Endothelial cell of umbilical vein (primary cell): ENCODE measurements at regions not wholly inside any gene's neighbourhood (a gene's known extent, or its start where the extent isn't known, plus 50 kb on each side); places are given as distances from the start of the nearest gene placed in this dataset.

Experiments
- BruUV-seq: library from RNA; stranded (reverse); fragments of 400-500 nt; replicated peaks from 2 replicates; lab custom pipeline; 2021; lab: Mats Ljungman, UMichigan
- CTCF ChIA-PET: fragments of 300-600, 350-600 bp; sonication (Branson Sonifier 250); formaldehyde crosslinking; loops from one replicate; lab custom pipeline; 2021; ENCODE audit warnings: antibody characterized with exemption, inconsistent platforms; lab: Charles Lee
- POLR2A ChIA-PET: fragments of 300-600, 350-600 bp; sonication (Branson Sonifier 250); formaldehyde crosslinking; loops from one replicate; lab custom pipeline; 2021; ENCODE audit warnings: antibody characterized with exemption, inconsistent platforms; lab: Charles Lee
- DNase-seq: peaks from one replicate; pipeline ENCODE4 v3.0.0-alpha.2; 2011; ENCODE audit warnings: low read depth, low spot score
- FAIRE-seq: peaks from 2 replicates; lab custom pipeline; 2011; peaks lifted over from hg19 to GRCh38; lab: Jason Lieb, UNC
- H2AFZ ChIP-seq: 2 replicates; pipeline ENCODE4 v1.6.0; 2012; ENCODE audit warnings: low read depth, low read length, control low read depth, inconsistent platforms
- H3K27ac ChIP-seq: 2 replicates; pipeline ENCODE4 v1.5.1; 2011; ENCODE audit warnings: low read depth, mild to moderate bottlenecking, control low read depth, low read length, moderate library complexity; ENCODE audit not compliant: insufficient read depth
- H3K27me3 ChIP-seq, 2 experiments: 2 replicates each; pipeline versions ENCODE4 v1.6.0 to v1.6.1; 2011; ENCODE audit warnings: low read length in 2 of 2, mixed read lengths in 1 of 2; ENCODE audit not compliant: control insufficient read depth in 2 of 2, insufficient read depth in 2 of 2
- H3K36me3 ChIP-seq, 2 experiments: 2 replicates in 1 of 2; 3 replicates in 1 of 2; pipeline ENCODE4 v1.5.1; 2011; ENCODE audit warnings: low read length in 2 of 2, mild to moderate bottlenecking in 1 of 2, moderate library complexity in 1 of 2; ENCODE audit not compliant: control insufficient read depth in 2 of 2, insufficient read depth in 2 of 2; ENCODE audit errors: extremely low read depth in 1 of 2
- H3K4me1 ChIP-seq: 3 replicates; pipeline ENCODE4 v1.5.1; 2011; ENCODE audit warnings: mild to moderate bottlenecking, low read length; ENCODE audit not compliant: control insufficient read depth, insufficient read depth; ENCODE audit errors: extremely low read depth
- H3K4me2 ChIP-seq: 2 replicates; pipeline ENCODE4 v1.6.1; 2011; ENCODE audit warnings: low read length, control low read depth, mixed read lengths; ENCODE audit not compliant: insufficient read depth
- H3K4me3 ChIP-seq, 3 experiments: fragments of 200-600 bp in 1 of 3; sonication (generic), shearing (Covaris generic) in 1 of 3; replicated peaks in 1 of 3; 2 replicates each; pipeline ENCODE4 v1.5.1; 2011 to 2016; ENCODE audit warnings: control low read depth in 3 of 3, low read length in 3 of 3, mild to moderate bottlenecking in 2 of 3, inconsistent platforms in 1 of 3, low read depth in 1 of 3, moderate library complexity in 1 of 3; ENCODE audit not compliant: insufficient read depth in 1 of 3
- H3K79me2 ChIP-seq: 2 replicates; pipeline ENCODE4 v1.6.0; 2012; ENCODE audit warnings: low read length, inconsistent platforms; ENCODE audit not compliant: control insufficient read depth, insufficient read depth
- H3K9ac ChIP-seq: replicated peaks from 2 replicates; pipeline ENCODE3; 2011; ENCODE audit warnings: low read length, control low read depth; ENCODE audit not compliant: insufficient read depth; ENCODE audit errors: extremely low read depth
- H3K9me1 ChIP-seq: replicated peaks from 3 replicates; pipeline ENCODE4 v1.6.0; 2011; ENCODE audit warnings: mild to moderate bottlenecking, low read length; ENCODE audit not compliant: control insufficient read depth, insufficient read depth; ENCODE audit errors: extremely low read depth
- H3K9me3 ChIP-seq: replicated peaks from 2 replicates; pipeline ENCODE4 v1.5.1; 2012; ENCODE audit warnings: low read length, inconsistent platforms; ENCODE audit not compliant: control insufficient read depth, insufficient read depth
- H4K20me1 ChIP-seq: replicated peaks from 2 replicates; pipeline ENCODE3; 2011; ENCODE audit warnings: mild to moderate bottlenecking, low read length; ENCODE audit not compliant: control insufficient read depth, insufficient read depth; ENCODE audit errors: extremely low read depth
- CTCF ChIP-seq, 2 donors: IDR thresholded peaks; 1 replicate in 1 of 2; 2 replicates in 1 of 2; pipeline ENCODE4 v1.5.1; 2011; ENCODE audit warnings: low read length in 2 of 2, mild to moderate bottlenecking in 2 of 2, moderate library complexity in 2 of 2, control low read depth in 1 of 2, inconsistent platforms in 1 of 2, low read depth in 1 of 2; ENCODE audit not compliant: insufficient read depth in 1 of 2; ENCODE audit errors: extremely low read depth in 1 of 2
- EZH2 ChIP-seq: IDR thresholded peaks from 2 replicates; pipeline ENCODE4 v1.6.1; 2012; ENCODE audit warnings: borderline replicate concordance, low read depth, mild to moderate bottlenecking, moderate library complexity, low read length, inconsistent platforms; ENCODE audit not compliant: severe bottlenecking
- FOS ChIP-seq: IDR thresholded peaks from 2 replicates; pipeline ENCODE4 v1.6.1; 2011; ENCODE audit warnings: mild to moderate bottlenecking, low read length, moderate library complexity, borderline replicate concordance; ENCODE audit not compliant: insufficient read depth
- GATA2 ChIP-seq: IDR thresholded peaks from 2 replicates; pipeline ENCODE4 v1.7.0; 2011; ENCODE audit warnings: low read depth, mild to moderate bottlenecking, moderate library complexity, mixed read lengths, low read length; ENCODE audit not compliant: insufficient read length, insufficient read depth
- JUN ChIP-seq: IDR thresholded peaks from 2 replicates; pipeline ENCODE4 v1.6.1; 2011; ENCODE audit warnings: borderline replicate concordance, low read depth; ENCODE audit not compliant: insufficient read length, insufficient read depth
- MAX ChIP-seq: IDR thresholded peaks from 2 replicates; pipeline ENCODE4 v1.6.1; 2011; ENCODE audit not compliant: insufficient read depth, insufficient read length
- MYC ChIP-seq: IDR thresholded peaks from one replicate; pipeline ENCODE4 v1.6.1; 2011; ENCODE audit warnings: mild to moderate bottlenecking, low read depth, low read length
- POLR2A ChIP-seq: IDR thresholded peaks from 2 replicates; pipeline ENCODE4 v1.6.1; 2012; ENCODE audit warnings: low read depth, mild to moderate bottlenecking, control low read depth, low read length
- POLR2AphosphoS5 ChIP-seq: IDR thresholded peaks from 2 replicates; pipeline ENCODE4 v1.6.1; 2012; ENCODE audit warnings: low read depth, mild to moderate bottlenecking, control low read depth, low read length, moderate library complexity; ENCODE audit not compliant: insufficient read depth
- dilution Hi-C: fragments of 300-500 bp; cut with MboI; formaldehyde crosslinking; loops from one replicate; pipeline ENCODE4 v1.15.0; 2019; ENCODE audit warnings: low sequenced_read_pairs; ENCODE audit not compliant: extremely low pct_ligation_motif_present
- intact Hi-C: fragments of 100-400 bp; cut with micrococcal nuclease; formaldehyde crosslinking; loops from one replicate; pipeline ENCODE4 v1.10.0; 2022

GRCh38 chr2:83420993-83421392 is 1038.1 kb downstream of the SUCLG1 start:
- Histone ChIP-seq H3K4me2 (no peak overlapping the region), H3K9me1 (no peaks in the 10 kb centered on the region), H3K4me1 (no peaks in the 10 kb centered on the region), H3K9me3 (no peaks in the 10 kb centered on the region), H3K79me2 (no peaks in the 10 kb centered on the region), H3K36me3 (no peaks in the 10 kb centered on the region), H4K20me1 (no peaks in the 10 kb centered on the region), H3K27me3 (no peaks in the 10 kb centered on the region), H3K4me3 (no peak overlapping the region), H3K27ac (no peak overlapping the region), H2AFZ (no peak overlapping the region), H3K9ac (no peak overlapping the region)
- POLR2A ChIA-PET: no interaction called here
- dilution Hi-C loops (no loop called here), intact Hi-C loops (no loop called here)
- TF ChIP-seq POLR2A (no peak), POLR2AphosphoS5 (no peak), CTCF (IDR thresholded peaks at IDR 0.05; ENCODE audit: extremely low read depth in 1 of 2, insufficient read depth in 1 of 2, low read depth in 1 of 2, low read length in 2 of 2) (no peak), MAX (no peak), GATA2 (no peak), FOS (no peak), JUN (no peak), MYC (no peak), EZH2 (no peak)
- no peak for DNase-seq
- BruUV-seq: no TSS peak
- FAIRE-seq: no peak
- CTCF ChIA-PET: no interaction called here
